Loucy (cell line): ENCODE measurements at regions not wholly inside any gene's neighbourhood (a gene's known extent, or its start where the extent isn't known, plus 50 kb on each side); places are given as distances from the start of the nearest gene placed in this dataset.

Source experiments
- H2AFZ ChIP-seq: fragments of 200-600 bp; sonication (generic); 2 replicates; pipeline ENCODE4 v1.6.0; 2016; ENCODE audit warnings: antibody characterized with exemption, mild to moderate bottlenecking, low read length, moderate library complexity
- H3F3A ChIP-seq: fragments of 200-600 bp; 2 replicates; pipeline ENCODE4 v1.6.0; 2016; ENCODE audit warnings: antibody characterized with exemption, low read depth, mild to moderate bottlenecking
- H3K27me3 ChIP-seq: fragments of 200-600 bp; sonication (generic); 2 replicates; pipeline ENCODE4 v1.6.1; 2014; ENCODE audit warnings: low read length, mild to moderate bottlenecking; ENCODE audit not compliant: insufficient read depth, poor library complexity, severe bottlenecking
- H3K36me3 ChIP-seq: fragments of 200-600 bp; sonication (generic); 2 replicates; pipeline ENCODE4 v1.6.1; 2016; ENCODE audit warnings: low read length; ENCODE audit not compliant: insufficient read depth
- H3K4me1 ChIP-seq: fragments of 200-600 bp; sonication (generic); 2 replicates; pipeline ENCODE4 v1.5.1; 2014; ENCODE audit warnings: low read length, mild to moderate bottlenecking; ENCODE audit not compliant: insufficient read depth, poor library complexity, severe bottlenecking
- H3K4me2 ChIP-seq: fragments of 200-600 bp; sonication (generic); 2 replicates; pipeline ENCODE4 v1.6.0; 2014; ENCODE audit warnings: antibody characterized with exemption, low read length, low read depth, mild to moderate bottlenecking; ENCODE audit not compliant: poor library complexity, severe bottlenecking
- H3K4me3 ChIP-seq: fragments of 200-600 bp; sonication (generic); 2 replicates; pipeline ENCODE4 v1.5.1; 2014; ENCODE audit warnings: low read length, mild to moderate bottlenecking, mixed read lengths; ENCODE audit not compliant: poor library complexity, severe bottlenecking
- H3K79me2 ChIP-seq: fragments of 200-600 bp; sonication (generic); 2 replicates; pipeline ENCODE4 v1.6.1; 2014; ENCODE audit warnings: low read length; ENCODE audit not compliant: insufficient read depth
- H3K9ac ChIP-seq: fragments of 200-600 bp; sonication (generic); 2 replicates; pipeline ENCODE4 v1.6.0; 2014; ENCODE audit warnings: mild to moderate bottlenecking, low read depth, low read length, moderate library complexity; ENCODE audit not compliant: poor library complexity, severe bottlenecking
- H3K9me2 ChIP-seq: fragments of 200-600 bp; sonication (generic); replicated peaks from 2 replicates; pipeline ENCODE4 v1.6.1; 2016; ENCODE audit warnings: low read depth, low read length, mixed read lengths
- H3K9me3 ChIP-seq: fragments of 200-600 bp; sonication (generic); 2 replicates; pipeline ENCODE4 v1.6.1; 2014; ENCODE audit warnings: mild to moderate bottlenecking, antibody characterized with exemption, low read length, low read depth; ENCODE audit not compliant: insufficient read depth
- H4K20me1 ChIP-seq: fragments of 200-600 bp; sonication (generic); 2 replicates; pipeline ENCODE4 v1.6.0; 2014; ENCODE audit warnings: antibody characterized with exemption, low read length, mild to moderate bottlenecking; ENCODE audit not compliant: insufficient read depth, poor library complexity, severe bottlenecking
- CTCF ChIP-seq: fragments of 200-600 bp; sonication (generic); conservative IDR thresholded peaks from 2 replicates; pipeline ENCODE4 v1.5.1; 2014; ENCODE audit warnings: mild to moderate bottlenecking, antibody characterized with exemption, low read length
- EZH2phosphoT487 ChIP-seq: fragments of 200-600 bp; IDR thresholded peaks from 2 replicates; pipeline ENCODE4 v1.6.1; 2018; ENCODE audit warnings: antibody characterized with exemption, mild to moderate bottlenecking, moderate library complexity, borderline replicate concordance

DNA sequence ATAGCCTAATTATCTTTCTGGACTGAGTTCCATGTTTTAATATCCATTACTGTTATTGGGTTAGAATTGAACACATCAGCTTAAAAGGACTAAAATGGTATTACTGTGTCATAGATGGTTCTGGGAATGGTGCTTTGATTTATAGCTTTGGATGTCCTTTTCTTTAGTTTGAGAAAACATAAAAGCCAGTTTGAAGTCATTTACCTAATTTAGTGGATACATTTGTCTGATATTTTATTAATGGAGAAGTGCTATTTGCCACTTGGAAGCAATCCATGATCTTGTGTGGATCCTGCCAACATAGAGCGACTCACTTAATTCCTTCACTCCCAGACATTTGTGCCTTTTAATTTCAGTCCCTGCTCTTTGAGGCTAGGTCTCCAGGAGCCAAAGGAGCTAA, 212.4 kb upstream of the PACRGL start:
- TF ChIP-seq CTCF (no peak), EZH2phosphoT487 (no peak)
- Histone ChIP-seq H3K4me2 (no peak overlapping the region), H4K20me1 (no peaks in the 10 kb centered on the region), H3K4me3 (no peak overlapping the region), H3F3A (no peaks in the 10 kb centered on the region), H2AFZ (no peak overlapping the region), H3K4me1 (no peaks in the 10 kb centered on the region), H3K9me3 (no peaks in the 10 kb centered on the region), H3K79me2 (no peaks in the 10 kb centered on the region), H3K9me2 (no peaks in the 10 kb centered on the region), H3K9ac (no peak overlapping the region), H3K36me3 (no peaks in the 10 kb centered on the region), H3K27me3 (no peaks in the 10 kb centered on the region)

GRCh38 chr4:20490734-20491133, 209.5 kb upstream of the PACRGL start:
- no peaks in the 10 kb centered on the region for H3K9me3 ChIP-seq

DNA sequence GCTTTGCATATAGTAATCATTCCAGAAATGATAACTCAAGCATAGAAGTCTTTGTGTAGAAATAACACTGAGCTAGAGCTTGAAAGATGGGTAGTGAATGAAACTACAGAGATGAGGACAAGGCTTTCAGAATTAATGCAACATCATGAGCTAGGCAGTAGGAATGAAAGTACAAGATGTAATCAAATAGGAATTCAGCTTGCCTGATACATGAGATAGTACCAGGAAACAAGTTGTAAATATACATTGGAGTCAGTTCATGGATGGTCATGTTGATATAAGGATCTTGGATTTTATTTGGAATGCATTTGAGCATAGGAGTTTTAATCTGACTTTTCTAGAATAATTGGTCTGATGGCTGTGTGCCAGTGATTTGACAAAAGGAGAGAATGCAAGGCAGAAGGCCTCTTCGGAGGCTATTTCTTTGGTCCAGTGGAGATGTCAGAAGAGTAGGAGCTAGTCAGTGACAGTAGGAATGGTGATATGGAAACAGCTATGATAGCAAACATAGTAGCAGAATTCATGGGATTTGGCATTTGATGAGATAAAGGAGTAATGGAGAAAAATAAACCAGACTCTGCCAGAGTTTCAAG, 206.4 kb upstream of the PACRGL start:
- Histone ChIP-seq H3F3A (no peaks in the 10 kb centered on the region), H3K4me1 (no peaks in the 10 kb centered on the region), H3K36me3 (no peaks in the 10 kb centered on the region), H3K4me2 (no peak overlapping the region), H3K4me3 (no peak overlapping the region), H3K9me2 (no peaks in the 10 kb centered on the region), H2AFZ (no peak overlapping the region), H4K20me1 (no peaks in the 10 kb centered on the region), H3K9me3 (no peaks in the 10 kb centered on the region), H3K9ac (no peak overlapping the region), H3K27me3 (no peaks in the 10 kb centered on the region), H3K79me2 (no peaks in the 10 kb centered on the region)
- no peak for TF ChIP-seq CTCF

More at GRCh38 chr4:20490734-20491133, 209.5 kb upstream of the PACRGL start:
- no peaks in the 10 kb centered on the region for H3K9me2 ChIP-seq
- no peaks in the 10 kb centered on the region for H3F3A ChIP-seq
- H3K36me3 ChIP-seq = no peaks in the 10 kb centered on the region
- no peak overlapping the region for H3K4me2 ChIP-seq
- H2AFZ ChIP-seq = no peak overlapping the region
- H3K9ac ChIP-seq = no peak overlapping the region
- H3K4me3 ChIP-seq = no peak overlapping the region
- no peaks in the 10 kb centered on the region for H3K79me2 ChIP-seq
- no peaks in the 10 kb centered on the region for H3K27me3 ChIP-seq
- H3K4me1 ChIP-seq = no peaks in the 10 kb centered on the region
- no peaks in the 10 kb centered on the region for H4K20me1 ChIP-seq
- TF ChIP-seq CTCF = no peak
- no peak for TF ChIP-seq EZH2phosphoT487
